ENCODE measurements at regions not wholly inside any gene's neighbourhood (a gene's known extent, or its start where the extent isn't known, plus 50 kb on each side); places are given as distances from the start of the nearest gene placed in this dataset.

DNA sequence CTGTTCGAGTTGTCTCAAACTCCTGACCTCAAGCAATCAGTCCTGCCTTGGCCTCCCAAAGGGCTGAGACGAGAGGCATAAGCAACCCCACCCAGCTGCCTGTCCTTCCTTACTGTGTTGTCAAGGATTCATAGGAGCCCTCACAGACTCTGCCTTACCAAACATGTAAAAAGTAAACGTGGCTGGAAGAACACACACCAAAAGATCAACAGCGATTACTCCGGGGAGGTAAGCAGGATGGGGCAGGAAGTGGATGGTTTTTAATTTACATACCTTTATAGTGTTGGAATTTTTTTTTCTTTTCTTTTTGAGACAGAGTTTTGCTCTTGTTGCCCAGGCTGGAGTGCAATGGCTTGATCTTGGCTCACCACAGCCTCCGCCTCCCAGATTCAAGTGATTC is 61.5 kb upstream of the EGLN3 start:
- H3K27me3 ChIP-seq: no peaks in the 10 kb centered on the region
- H3K4me1 ChIP-seq (ENCODE audit: control insufficient read depth in 1 of 2, insufficient read depth in 1 of 2, low read depth in 1 of 2, low read length in 1 of 2): peaks cover 8 to 14% of the 10 kb centered on the region in 2 experiments
- no peak overlapping the region for H3K4me3 ChIP-seq (ENCODE audit: low read depth in 1 of 2, low read length in 1 of 2)
- H3K36me3 ChIP-seq: no peaks in the 10 kb centered on the region
- H3K27ac ChIP-seq: no peak overlapping the region
- TF ChIP-seq, protein P1, sequence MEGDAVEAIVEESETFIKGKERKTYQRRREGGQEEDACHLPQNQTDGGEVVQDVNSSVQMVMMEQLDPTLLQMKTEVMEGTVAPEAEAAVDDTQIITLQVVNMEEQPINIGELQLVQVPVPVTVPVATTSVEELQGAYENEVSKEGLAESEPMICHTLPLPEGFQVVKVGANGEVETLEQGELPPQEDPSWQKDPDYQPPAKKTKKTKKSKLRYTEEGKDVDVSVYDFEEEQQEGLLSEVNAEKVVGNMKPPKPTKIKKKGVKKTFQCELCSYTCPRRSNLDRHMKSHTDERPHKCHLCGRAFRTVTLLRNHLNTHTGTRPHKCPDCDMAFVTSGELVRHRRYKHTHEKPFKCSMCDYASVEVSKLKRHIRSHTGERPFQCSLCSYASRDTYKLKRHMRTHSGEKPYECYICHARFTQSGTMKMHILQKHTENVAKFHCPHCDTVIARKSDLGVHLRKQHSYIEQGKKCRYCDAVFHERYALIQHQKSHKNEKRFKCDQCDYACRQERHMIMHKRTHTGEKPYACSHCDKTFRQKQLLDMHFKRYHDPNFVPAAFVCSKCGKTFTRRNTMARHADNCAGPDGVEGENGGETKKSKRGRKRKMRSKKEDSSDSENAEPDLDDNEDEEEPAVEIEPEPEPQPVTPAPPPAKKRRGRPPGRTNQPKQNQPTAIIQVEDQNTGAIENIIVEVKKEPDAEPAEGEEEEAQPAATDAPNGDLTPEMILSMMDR (IDR thresholded peaks at IDR 0.05): no peak
- H3K9me3 ChIP-seq: no peaks in the 10 kb centered on the region

DNA sequence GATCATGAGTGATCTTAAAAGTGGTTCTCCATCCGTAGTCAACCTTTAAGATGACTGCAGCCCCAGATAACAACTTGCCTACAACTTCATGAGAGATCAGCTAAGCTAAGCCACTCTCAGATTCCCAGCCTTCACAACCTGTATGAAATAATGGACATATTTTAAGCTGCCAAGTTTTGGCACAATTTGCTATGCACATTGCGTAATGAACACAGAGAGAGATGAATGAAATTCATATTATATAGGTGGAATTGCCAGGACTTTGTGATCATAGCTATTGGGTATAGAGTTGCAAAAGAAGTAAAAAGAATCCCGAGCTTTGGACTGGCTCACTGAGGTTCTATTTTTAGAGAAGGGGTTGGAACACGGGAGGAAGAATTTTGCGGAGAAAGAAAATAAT is 59.1 kb upstream of the EGLN3 start:
- Histone ChIP-seq H3K27me3 (no peaks in the 10 kb centered on the region), H3K9me3 (no peaks in the 10 kb centered on the region), H3K27ac (no peak overlapping the region), H3K4me3 (ENCODE audit: low read depth in 1 of 2, low read length in 1 of 2) (no peak overlapping the region), H3K4me1 (ENCODE audit: control insufficient read depth in 1 of 2, insufficient read depth in 1 of 2, low read depth in 1 of 2, low read length in 1 of 2) (peaks cover 8 to 14% of the 10 kb centered on the region in 2 experiments), H3K36me3 (no peaks in the 10 kb centered on the region)
- TF ChIP-seq, protein P1 (IDR thresholded peaks at IDR 0.05): no peak

DNA sequence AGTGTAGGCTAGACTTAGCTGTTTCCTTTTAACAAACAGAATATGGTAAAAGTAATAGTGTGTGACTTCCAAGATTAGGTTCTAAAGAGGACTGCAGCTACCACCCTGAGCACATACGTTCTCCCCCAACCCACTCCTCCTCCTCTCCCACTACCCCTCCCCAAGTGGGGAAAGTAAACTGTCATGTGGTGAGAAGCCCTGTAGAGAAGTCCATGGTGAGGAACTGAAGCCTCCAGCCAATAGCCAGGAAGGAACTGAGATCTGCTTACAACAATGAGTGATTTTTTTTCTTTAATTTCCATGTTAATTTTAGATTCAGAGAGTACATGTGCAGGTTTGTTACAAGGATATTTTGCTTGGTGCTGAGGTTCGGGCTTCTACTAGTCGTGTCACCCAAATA is 57.0 kb upstream of the EGLN3 start:
- Histone ChIP-seq H3K36me3 (no peaks in the 10 kb centered on the region), H3K4me1 (ENCODE audit: control insufficient read depth in 1 of 2, insufficient read depth in 1 of 2, low read depth in 1 of 2, low read length in 1 of 2) (no peaks in the 10 kb centered on the region), H3K9me3 (no peaks in the 10 kb centered on the region), H3K4me3 (ENCODE audit: low read depth in 1 of 2, low read length in 1 of 2) (no peak overlapping the region), H3K27ac (no peak overlapping the region), H3K27me3 (no peaks in the 10 kb centered on the region)
- TF ChIP-seq, protein P1 (IDR thresholded peaks at IDR 0.05): no peak

DNA sequence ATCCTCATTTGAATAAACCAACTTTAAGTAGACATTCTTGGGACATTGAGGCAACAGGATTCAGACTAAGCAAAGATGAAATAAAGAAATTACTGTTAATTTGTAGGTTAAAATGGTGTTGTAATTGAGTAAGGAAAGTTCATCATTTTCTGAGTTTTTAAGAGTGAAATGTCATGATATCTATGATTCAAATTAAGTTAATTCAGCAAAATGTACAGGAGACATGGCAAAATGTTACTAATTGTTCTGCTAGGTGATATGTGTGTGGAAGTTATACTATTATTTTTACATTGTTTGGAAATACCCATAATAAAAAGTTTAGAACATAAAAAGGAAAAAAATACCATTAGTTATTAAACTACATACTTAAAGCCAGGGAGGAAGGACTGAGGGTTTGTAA is 55.0 kb upstream of the EGLN3 start:
- H3K9me3 ChIP-seq: no peaks in the 10 kb centered on the region
- H3K27me3 ChIP-seq: no peaks in the 10 kb centered on the region
- no peak overlapping the region for H3K4me3 ChIP-seq (ENCODE audit: low read depth in 1 of 2, low read length in 1 of 2)
- H3K4me1 ChIP-seq (ENCODE audit: control insufficient read depth in 1 of 2, insufficient read depth in 1 of 2, low read depth in 1 of 2, low read length in 1 of 2): no peaks in the 10 kb centered on the region
- no peaks in the 10 kb centered on the region for H3K36me3 ChIP-seq
- no peak overlapping the region for H3K27ac ChIP-seq
- TF ChIP-seq, protein P1 (IDR thresholded peaks at IDR 0.05): no peak

DNA sequence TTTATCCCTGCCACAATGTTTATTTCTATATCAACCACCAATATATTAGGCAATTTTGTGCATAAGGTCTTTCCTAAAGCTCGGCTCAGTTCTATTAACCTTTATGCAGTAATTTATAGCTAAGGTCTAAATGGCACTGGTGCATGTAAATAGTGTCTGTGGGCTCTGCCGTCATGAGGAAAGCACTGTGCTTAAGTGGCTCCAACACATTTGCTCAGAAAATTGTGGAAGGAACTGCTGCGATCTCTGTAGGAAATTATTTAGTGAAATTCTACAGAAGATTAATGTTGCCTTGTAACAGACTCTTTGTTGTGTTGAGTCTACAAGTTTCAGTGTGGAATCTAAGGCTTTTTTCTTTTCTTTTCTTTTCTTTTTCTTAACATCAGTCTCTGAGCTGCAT is 54.0 kb upstream of the EGLN3 start:
- TF ChIP-seq, protein P1 (IDR thresholded peaks at IDR 0.05): no peak
- H3K27me3 ChIP-seq: no peaks in the 10 kb centered on the region
- no peaks in the 10 kb centered on the region for H3K36me3 ChIP-seq
- no peaks in the 10 kb centered on the region for H3K9me3 ChIP-seq
- no peak overlapping the region for H3K4me3 ChIP-seq (ENCODE audit: low read depth in 1 of 2, low read length in 1 of 2)
- H3K4me1 ChIP-seq (ENCODE audit: control insufficient read depth in 1 of 2, insufficient read depth in 1 of 2, low read depth in 1 of 2, low read length in 1 of 2): no peaks in the 10 kb centered on the region
- H3K27ac ChIP-seq: no peak overlapping the region

DNA sequence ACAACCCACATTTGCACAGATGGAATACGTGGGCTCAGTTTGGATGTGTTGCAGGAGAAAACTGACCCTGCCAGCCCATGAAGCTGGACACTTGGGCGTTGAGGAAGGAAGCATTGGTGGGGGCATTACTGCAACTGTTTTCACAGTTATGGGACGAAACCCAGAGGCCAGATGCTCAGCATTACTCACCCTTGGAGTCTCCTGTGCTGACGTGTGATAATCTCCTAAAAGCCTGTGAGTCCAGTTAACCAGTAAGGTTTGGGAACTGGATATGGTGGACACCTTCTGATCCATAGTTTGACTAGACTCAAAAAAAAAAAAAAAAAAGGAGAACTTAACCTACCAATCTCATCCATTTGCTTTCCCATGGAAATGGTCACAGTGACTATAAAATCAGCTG is 52.8 kb upstream of the EGLN3 start:
- Histone ChIP-seq H3K4me1 (ENCODE audit: control insufficient read depth in 1 of 2, insufficient read depth in 1 of 2, low read depth in 1 of 2, low read length in 1 of 2) (no peaks in the 10 kb centered on the region), H3K9me3 (no peaks in the 10 kb centered on the region), H3K4me3 (ENCODE audit: low read depth in 1 of 2, low read length in 1 of 2) (no peak overlapping the region), H3K27me3 (no peaks in the 10 kb centered on the region), H3K36me3 (no peaks in the 10 kb centered on the region), H3K27ac (no peak overlapping the region)
- TF ChIP-seq, protein P1 (IDR thresholded peaks at IDR 0.05): no peak
